ENCODE measurements at regions not wholly inside any gene's neighbourhood (a gene's known extent, or its start where the extent isn't known, plus 50 kb on each side); places are given as distances from the start of the nearest gene placed in this dataset.
A peak's percentile ranks its signal among the peaks of the same experiment; 100 is the strongest.

- DNase-seq = no peak
Observed at GRCh38 chr10:59595593-59595992, 114.1 kb downstream of the SLC16A9 start.

- DNase-seq = no peak
Observed at GRCh38 chr10:59593768-59594167, 115.9 kb downstream of the SLC16A9 start.

GRCh38 chr10:59589796-59590195 is 119.9 kb downstream of the SLC16A9 start:
- DNase-seq = no peak

- no peak for DNase-seq
Observed at GRCh38 chr10:59588791-59589190, 120.9 kb downstream of the SLC16A9 start.

- no peak for DNase-seq
Observed at GRCh38 chr10:59587756-59588140, 121.9 kb downstream of the SLC16A9 start.

- DNase-seq = no peak
Observed at GRCh38 chr10:59587083-59587755, 122.4 kb downstream of the SLC16A9 start.

GRCh38 chr10:59586407-59586891 is 123.2 kb downstream of the SLC16A9 start:
- DNase-seq = no peak

- DNase-seq = peak; percentile 8
Observed at GRCh38 chr10:59585046-59585700, 124.5 kb downstream of the SLC16A9 start.

- no peak for DNase-seq
Observed at GRCh38 chr10:59582780-59583179, 126.9 kb downstream of the SLC16A9 start.

- no peak for DNase-seq
Observed at GRCh38 chr10:59582058-59582457, 127.6 kb downstream of the SLC16A9 start.

GRCh38 chr10:59580026-59580863 is 129.4 kb downstream of the SLC16A9 start:
- DNase-seq = peak; percentile 17

GRCh38 chr10:59578741-59579140 is 130.9 kb downstream of the SLC16A9 start:
- no peak for DNase-seq

GRCh38 chr10:59577984-59578383 is 131.7 kb downstream of the SLC16A9 start:
- DNase-seq = no peak

GRCh38 chr10:59575269-59575668 is 134.4 kb downstream of the SLC16A9 start:
- no peak for DNase-seq

- DNase-seq = no peak
Observed at GRCh38 chr10:59563531-59563930, 146.1 kb downstream of the SLC16A9 start.

- no peak for DNase-seq
Observed at GRCh38 chr10:59562126-59562525, 147.5 kb downstream of the SLC16A9 start.

- DNase-seq = peak; percentile 13
Observed at GRCh38 chr10:59561477-59562121, 148.1 kb downstream of the SLC16A9 start.

GRCh38 chr10:59560990-59561389 is 148.7 kb downstream of the SLC16A9 start:
- no peak for DNase-seq

GRCh38 chr10:59560161-59560560 is 149.5 kb downstream of the SLC16A9 start:
- DNase-seq = no peak

GRCh38 chr10:59558066-59558465 is 151.6 kb downstream of the SLC16A9 start:
- DNase-seq = no peak

- no peak for DNase-seq
Observed at GRCh38 chr10:59557642-59558041, 152.0 kb downstream of the SLC16A9 start.

- DNase-seq = peak; percentile 2
Observed at GRCh38 chr10:59557052-59557451, 152.6 kb downstream of the SLC16A9 start.

All from fibroblast of skin of back (primary cell).